GM23338 (cell line): ENCODE measurements at regions not wholly inside any gene's neighbourhood (a gene's known extent, or its start where the extent isn't known, plus 50 kb on each side); places are given as distances from the start of the nearest gene placed in this dataset.
A peak's percentile ranks its signal among the peaks of the same experiment; 100 is the strongest.

ENCODE experiments used
- ATAC-seq: fragments of 200-7000 bp; cut with Tn5 transposase; 3 replicates; pipeline ENCODE4 v1.9.1; 2020
- DNase-seq: peaks from one replicate; pipeline ENCODE4 v3.0.0-alpha.2; 2015; ENCODE audit warnings: low spot score
- H2AFZ ChIP-seq: fragments of 200-600 bp; sonication (generic); 2 replicates; pipeline ENCODE4 v1.8.0; 2016; ENCODE audit warnings: antibody characterized with exemption, mild to moderate bottlenecking, moderate library complexity
- H3F3A ChIP-seq: fragments of 200-600 bp; sonication (generic); replicated peaks from 2 replicates; pipeline ENCODE4 v1.8.0; 2017; ENCODE audit warnings: antibody characterized with exemption, mixed run types, low read depth
- H3K27ac ChIP-seq: fragments of 200-600 bp; sonication (generic); 2 replicates; pipeline ENCODE4 v1.6.1; 2016; ENCODE audit warnings: low read depth
- H3K27me3 ChIP-seq: fragments of 200-600 bp; sonication (generic); 2 replicates; pipeline ENCODE4 v1.8.0; 2016; ENCODE audit warnings: mild to moderate bottlenecking, mixed run types, moderate library complexity; ENCODE audit not compliant: insufficient read depth
- H3K36me3 ChIP-seq: fragments of 200-600 bp; sonication (generic); 2 replicates; pipeline ENCODE4 v1.8.0; 2016; ENCODE audit warnings: mild to moderate bottlenecking; ENCODE audit not compliant: insufficient read depth
- H3K4me1 ChIP-seq: fragments of 200-600 bp; sonication (generic); 2 replicates; pipeline ENCODE4 v1.8.0; 2016; ENCODE audit warnings: mild to moderate bottlenecking, moderate library complexity; ENCODE audit not compliant: insufficient read depth
- H3K4me2 ChIP-seq: fragments of 200-600 bp; sonication (generic); 2 replicates; pipeline ENCODE4 v1.7.1; 2017; ENCODE audit warnings: mixed run types
- H3K4me3 ChIP-seq: fragments of 200-600 bp; sonication (generic); 2 replicates; pipeline ENCODE4 v1.6.1; 2016; ENCODE audit warnings: mixed run types
- H3K79me2 ChIP-seq: fragments of 200-600 bp; sonication (generic); replicated peaks from 2 replicates; pipeline ENCODE4 v1.8.0; 2017; ENCODE audit warnings: mild to moderate bottlenecking; ENCODE audit not compliant: insufficient read depth
- H3K9me2 ChIP-seq: fragments of 200-600 bp; sonication (generic); 2 replicates; pipeline ENCODE4 v1.8.0; 2017; ENCODE audit not compliant: insufficient read depth
- H4K20me1 ChIP-seq: fragments of 200-600 bp; sonication (generic); replicated peaks from 2 replicates; pipeline ENCODE4 v1.8.0; 2017; ENCODE audit warnings: mild to moderate bottlenecking; ENCODE audit not compliant: insufficient read depth
- H3K27ac Mint-ChIP-seq: 2 replicates; pipeline ENCODE4 v1.8.0; 2020; ENCODE audit warnings: inconsistent platforms, mild to moderate bottlenecking, moderate library complexity, mixed read lengths
- H3K27me3 Mint-ChIP-seq: 3 replicates; pipeline ENCODE4 v1.8.0; 2022; ENCODE audit warnings: low read depth, mild to moderate bottlenecking, moderate library complexity, mixed read lengths, inconsistent platforms; ENCODE audit not compliant: insufficient read depth, poor library complexity
- H3K36me3 Mint-ChIP-seq: 3 replicates; pipeline ENCODE4 v1.8.0; 2021; ENCODE audit warnings: low read depth, mild to moderate bottlenecking, inconsistent platforms, moderate library complexity, mixed read lengths
- H3K4me1 Mint-ChIP-seq: 3 replicates; pipeline ENCODE4 v1.8.0; 2020; ENCODE audit warnings: mild to moderate bottlenecking, inconsistent platforms, mixed read lengths
- H3K4me3 Mint-ChIP-seq: 3 replicates; pipeline ENCODE4 v1.8.0; 2021; ENCODE audit warnings: moderate library complexity, mild to moderate bottlenecking, inconsistent platforms, mixed read lengths
- H3K9me3 Mint-ChIP-seq: 3 replicates; pipeline ENCODE4 v1.8.0; 2020; ENCODE audit warnings: moderate library complexity, mild to moderate bottlenecking, inconsistent platforms, mixed read lengths
- CREB1 ChIP-seq: fragments of 250-450 bp; sonication (Bioruptor Pico); IDR thresholded peaks from 2 replicates; pipeline ENCODE4 v1.5.0; 2020; ENCODE audit warnings: low read depth, mild to moderate bottlenecking, moderate library complexity
- ETS1 ChIP-seq: IDR thresholded peaks from 2 replicates; pipeline ENCODE4 v1.6.1; 2016; ENCODE audit warnings: antibody characterized with exemption
- EZH2 ChIP-seq: fragments of 200-600 bp; sonication (generic); IDR thresholded peaks from one replicate; pipeline ENCODE4 v1.8.0; 2017; ENCODE audit warnings: antibody characterized with exemption, mild to moderate bottlenecking, low read depth; ENCODE audit not compliant: unreplicated experiment
- NANOG ChIP-seq: IDR thresholded peaks from 2 replicates; pipeline ENCODE4 v1.6.1; 2016; ENCODE audit warnings: antibody characterized with exemption, borderline replicate concordance
- STAT1 ChIP-seq: IDR thresholded peaks from one replicate; pipeline ENCODE4 v1.6.1; 2016; ENCODE audit warnings: antibody characterized with exemption; ENCODE audit not compliant: unreplicated experiment
- ZNF114 ChIP-seq: fragments of 250-450 bp; sonication (Bioruptor Pico); IDR thresholded peaks from 2 replicates; pipeline ENCODE4 v1.5.0; 2020; ENCODE audit warnings: mild to moderate bottlenecking, moderate library complexity
- ZNF331 ChIP-seq: fragments of 250-450 bp; sonication (Bioruptor Pico); IDR thresholded peaks from 2 replicates; pipeline ENCODE4 v1.5.0; 2020; ENCODE audit warnings: low read depth, mild to moderate bottlenecking, moderate library complexity
- TF ChIP-seq, protein P1 (sequence below): fragments of 250-450 bp; sonication (Bioruptor Pico); IDR thresholded peaks from 2 replicates; pipeline ENCODE4 v1.5.0; 2020; ENCODE audit warnings: mild to moderate bottlenecking, moderate library complexity
- TF ChIP-seq, protein P2 (sequence below), 2 experiments: fragments of 200-600 bp in 1 of 2; sonication (generic) in 1 of 2; conservative IDR thresholded peaks; 2 replicates each; pipeline versions ENCODE4 v1.5.1 to v1.6.1; 2016 to 2017; ENCODE audit warnings: antibody characterized with exemption in 2 of 2, low read depth in 2 of 2, mild to moderate bottlenecking in 2 of 2, moderate library complexity in 1 of 2
- TF ChIP-seq, protein P3 (sequence below): IDR thresholded peaks from one replicate; pipeline ENCODE4 v1.6.1; 2018; ENCODE audit warnings: antibody characterized with exemption; ENCODE audit not compliant: unreplicated experiment

DNA sequence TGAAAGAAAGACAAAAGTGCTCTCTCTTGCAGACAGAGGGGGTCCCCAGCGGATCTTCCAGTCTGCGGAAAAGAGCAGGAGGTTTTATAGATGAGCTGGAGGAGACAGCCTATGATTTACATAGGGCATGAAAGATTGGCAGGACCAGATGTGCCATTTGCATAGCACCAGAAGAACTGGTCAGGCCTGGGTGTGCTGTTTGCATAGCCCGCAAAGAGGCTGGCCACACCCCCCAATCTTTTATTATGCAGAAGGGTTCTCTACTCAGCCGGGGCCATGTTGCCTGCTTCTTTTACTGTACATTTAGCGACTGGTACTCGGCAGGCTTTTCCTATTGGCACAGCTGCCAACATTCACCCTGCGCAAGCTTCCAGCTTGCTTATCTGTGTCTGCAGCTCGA, 317.6 kb downstream of the GALR1 start:
- ATAC-seq = peak; percentile 52

More for the DNA sequence above, 317.6 kb downstream of the GALR1 start:
- H3K27ac ChIP-seq = no peak overlapping the region
- peaks cover 4% of the 10 kb centered on the region for H3K27me3 Mint-ChIP-seq
- H3K79me2 ChIP-seq = no peaks in the 10 kb centered on the region
- no peaks in the 10 kb centered on the region for H3K9me2 ChIP-seq
- H3K27ac Mint-ChIP-seq = no peak overlapping the region
- peaks cover 33% of the 10 kb centered on the region for H3K9me3 Mint-ChIP-seq
- no peaks in the 10 kb centered on the region for H3F3A ChIP-seq
- H3K36me3 Mint-ChIP-seq = peaks cover 26% of the 10 kb centered on the region
- no peak overlapping the region for H3K4me3 ChIP-seq
- no peak overlapping the region for H2AFZ ChIP-seq
- TF ChIP-seq, protein P1, sequence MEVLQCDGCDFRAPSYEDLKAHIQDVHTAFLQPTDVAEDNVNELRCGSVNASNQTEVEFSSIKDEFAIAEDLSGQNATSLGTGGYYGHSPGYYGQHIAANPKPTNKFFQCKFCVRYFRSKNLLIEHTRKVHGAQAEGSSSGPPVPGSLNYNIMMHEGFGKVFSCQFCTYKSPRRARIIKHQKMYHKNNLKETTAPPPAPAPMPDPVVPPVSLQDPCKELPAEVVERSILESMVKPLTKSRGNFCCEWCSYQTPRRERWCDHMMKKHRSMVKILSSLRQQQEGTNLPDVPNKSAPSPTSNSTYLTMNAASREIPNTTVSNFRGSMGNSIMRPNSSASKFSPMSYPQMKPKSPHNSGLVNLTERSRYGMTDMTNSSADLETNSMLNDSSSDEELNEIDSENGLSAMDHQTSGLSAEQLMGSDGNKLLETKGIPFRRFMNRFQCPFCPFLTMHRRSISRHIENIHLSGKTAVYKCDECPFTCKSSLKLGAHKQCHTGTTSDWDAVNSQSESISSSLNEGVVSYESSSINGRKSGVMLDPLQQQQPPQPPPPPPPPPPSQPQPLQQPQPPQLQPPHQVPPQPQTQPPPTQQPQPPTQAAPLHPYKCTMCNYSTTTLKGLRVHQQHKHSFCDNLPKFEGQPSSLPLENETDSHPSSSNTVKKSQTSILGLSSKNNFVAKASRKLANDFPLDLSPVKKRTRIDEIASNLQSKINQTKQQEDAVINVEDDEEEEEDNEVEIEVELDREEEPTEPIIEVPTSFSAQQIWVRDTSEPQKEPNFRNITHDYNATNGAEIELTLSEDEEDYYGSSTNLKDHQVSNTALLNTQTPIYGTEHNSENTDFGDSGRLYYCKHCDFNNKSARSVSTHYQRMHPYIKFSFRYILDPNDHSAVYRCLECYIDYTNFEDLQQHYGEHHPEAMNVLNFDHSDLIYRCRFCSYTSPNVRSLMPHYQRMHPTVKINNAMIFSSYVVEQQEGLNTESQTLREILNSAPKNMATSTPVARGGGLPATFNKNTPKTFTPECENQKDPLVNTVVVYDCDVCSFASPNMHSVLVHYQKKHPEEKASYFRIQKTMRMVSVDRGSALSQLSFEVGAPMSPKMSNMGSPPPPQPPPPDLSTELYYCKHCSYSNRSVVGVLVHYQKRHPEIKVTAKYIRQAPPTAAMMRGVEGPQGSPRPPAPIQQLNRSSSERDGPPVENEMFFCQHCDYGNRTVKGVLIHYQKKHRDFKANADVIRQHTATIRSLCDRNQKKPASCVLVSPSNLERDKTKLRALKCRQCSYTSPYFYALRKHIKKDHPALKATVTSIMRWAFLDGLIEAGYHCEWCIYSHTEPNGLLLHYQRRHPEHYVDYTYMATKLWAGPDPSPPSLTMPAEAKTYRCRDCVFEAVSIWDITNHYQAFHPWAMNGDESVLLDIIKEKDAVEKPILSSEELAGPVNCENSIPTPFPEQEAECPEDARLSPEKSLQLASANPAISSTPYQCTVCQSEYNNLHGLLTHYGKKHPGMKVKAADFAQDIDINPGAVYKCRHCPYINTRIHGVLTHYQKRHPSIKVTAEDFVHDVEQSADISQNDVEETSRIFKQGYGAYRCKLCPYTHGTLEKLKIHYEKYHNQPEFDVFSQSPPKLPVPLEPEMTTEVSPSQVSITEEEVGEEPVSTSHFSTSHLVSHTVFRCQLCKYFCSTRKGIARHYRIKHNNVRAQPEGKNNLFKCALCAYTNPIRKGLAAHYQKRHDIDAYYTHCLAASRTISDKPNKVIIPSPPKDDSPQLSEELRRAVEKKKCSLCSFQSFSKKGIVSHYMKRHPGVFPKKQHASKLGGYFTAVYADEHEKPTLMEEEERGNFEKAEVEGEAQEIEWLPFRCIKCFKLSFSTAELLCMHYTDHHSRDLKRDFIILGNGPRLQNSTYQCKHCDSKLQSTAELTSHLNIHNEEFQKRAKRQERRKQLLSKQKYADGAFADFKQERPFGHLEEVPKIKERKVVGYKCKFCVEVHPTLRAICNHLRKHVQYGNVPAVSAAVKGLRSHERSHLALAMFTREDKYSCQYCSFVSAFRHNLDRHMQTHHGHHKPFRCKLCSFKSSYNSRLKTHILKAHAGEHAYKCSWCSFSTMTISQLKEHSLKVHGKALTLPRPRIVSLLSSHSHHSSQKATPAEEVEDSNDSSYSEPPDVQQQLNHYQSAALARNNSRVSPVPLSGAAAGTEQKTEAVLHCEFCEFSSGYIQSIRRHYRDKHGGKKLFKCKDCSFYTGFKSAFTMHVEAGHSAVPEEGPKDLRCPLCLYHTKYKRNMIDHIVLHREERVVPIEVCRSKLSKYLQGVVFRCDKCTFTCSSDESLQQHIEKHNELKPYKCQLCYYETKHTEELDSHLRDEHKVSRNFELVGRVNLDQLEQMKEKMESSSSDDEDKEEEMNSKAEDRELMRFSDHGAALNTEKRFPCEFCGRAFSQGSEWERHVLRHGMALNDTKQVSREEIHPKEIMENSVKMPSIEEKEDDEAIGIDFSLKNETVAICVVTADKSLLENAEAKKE (CRISPR knock-in tag) = no peak
- TF ChIP-seq, protein P2, sequence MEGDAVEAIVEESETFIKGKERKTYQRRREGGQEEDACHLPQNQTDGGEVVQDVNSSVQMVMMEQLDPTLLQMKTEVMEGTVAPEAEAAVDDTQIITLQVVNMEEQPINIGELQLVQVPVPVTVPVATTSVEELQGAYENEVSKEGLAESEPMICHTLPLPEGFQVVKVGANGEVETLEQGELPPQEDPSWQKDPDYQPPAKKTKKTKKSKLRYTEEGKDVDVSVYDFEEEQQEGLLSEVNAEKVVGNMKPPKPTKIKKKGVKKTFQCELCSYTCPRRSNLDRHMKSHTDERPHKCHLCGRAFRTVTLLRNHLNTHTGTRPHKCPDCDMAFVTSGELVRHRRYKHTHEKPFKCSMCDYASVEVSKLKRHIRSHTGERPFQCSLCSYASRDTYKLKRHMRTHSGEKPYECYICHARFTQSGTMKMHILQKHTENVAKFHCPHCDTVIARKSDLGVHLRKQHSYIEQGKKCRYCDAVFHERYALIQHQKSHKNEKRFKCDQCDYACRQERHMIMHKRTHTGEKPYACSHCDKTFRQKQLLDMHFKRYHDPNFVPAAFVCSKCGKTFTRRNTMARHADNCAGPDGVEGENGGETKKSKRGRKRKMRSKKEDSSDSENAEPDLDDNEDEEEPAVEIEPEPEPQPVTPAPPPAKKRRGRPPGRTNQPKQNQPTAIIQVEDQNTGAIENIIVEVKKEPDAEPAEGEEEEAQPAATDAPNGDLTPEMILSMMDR (conservative IDR thresholded peaks at IDR 0.05; ENCODE audit: low read depth in 2 of 2) = no peak
- TF ChIP-seq NANOG (no peak), ETS1 (no peak), STAT1 (no peak), CREB1 (CRISPR knock-in tag) (no peak), ZNF331 (no peak), EZH2 (no peak), ZNF114 (CRISPR knock-in tag) (no peak)
- TF ChIP-seq, protein P3, sequence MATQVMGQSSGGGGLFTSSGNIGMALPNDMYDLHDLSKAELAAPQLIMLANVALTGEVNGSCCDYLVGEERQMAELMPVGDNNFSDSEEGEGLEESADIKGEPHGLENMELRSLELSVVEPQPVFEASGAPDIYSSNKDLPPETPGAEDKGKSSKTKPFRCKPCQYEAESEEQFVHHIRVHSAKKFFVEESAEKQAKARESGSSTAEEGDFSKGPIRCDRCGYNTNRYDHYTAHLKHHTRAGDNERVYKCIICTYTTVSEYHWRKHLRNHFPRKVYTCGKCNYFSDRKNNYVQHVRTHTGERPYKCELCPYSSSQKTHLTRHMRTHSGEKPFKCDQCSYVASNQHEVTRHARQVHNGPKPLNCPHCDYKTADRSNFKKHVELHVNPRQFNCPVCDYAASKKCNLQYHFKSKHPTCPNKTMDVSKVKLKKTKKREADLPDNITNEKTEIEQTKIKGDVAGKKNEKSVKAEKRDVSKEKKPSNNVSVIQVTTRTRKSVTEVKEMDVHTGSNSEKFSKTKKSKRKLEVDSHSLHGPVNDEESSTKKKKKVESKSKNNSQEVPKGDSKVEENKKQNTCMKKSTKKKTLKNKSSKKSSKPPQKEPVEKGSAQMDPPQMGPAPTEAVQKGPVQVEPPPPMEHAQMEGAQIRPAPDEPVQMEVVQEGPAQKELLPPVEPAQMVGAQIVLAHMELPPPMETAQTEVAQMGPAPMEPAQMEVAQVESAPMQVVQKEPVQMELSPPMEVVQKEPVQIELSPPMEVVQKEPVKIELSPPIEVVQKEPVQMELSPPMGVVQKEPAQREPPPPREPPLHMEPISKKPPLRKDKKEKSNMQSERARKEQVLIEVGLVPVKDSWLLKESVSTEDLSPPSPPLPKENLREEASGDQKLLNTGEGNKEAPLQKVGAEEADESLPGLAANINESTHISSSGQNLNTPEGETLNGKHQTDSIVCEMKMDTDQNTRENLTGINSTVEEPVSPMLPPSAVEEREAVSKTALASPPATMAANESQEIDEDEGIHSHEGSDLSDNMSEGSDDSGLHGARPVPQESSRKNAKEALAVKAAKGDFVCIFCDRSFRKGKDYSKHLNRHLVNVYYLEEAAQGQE = no peak
- no peaks in the 10 kb centered on the region for H4K20me1 ChIP-seq
- no peak overlapping the region for H3K4me3 Mint-ChIP-seq
- no peaks in the 10 kb centered on the region for H3K4me1 ChIP-seq
- peaks cover 2% of the 10 kb centered on the region; the same call in 1 of the 3 replicates for H3K4me1 Mint-ChIP-seq
- no peaks in the 10 kb centered on the region for H3K27me3 ChIP-seq
- peak; percentile 25 for DNase-seq
- H3K4me2 ChIP-seq = no peak overlapping the region
- H3K36me3 ChIP-seq = 0 out of 2 replicates have a peak, but pooled peaks cover 7% of the 10 kb centered on the region
